Uterus (tissue), 3 donors: ENCODE measurements at regions not wholly inside any gene's neighbourhood (a gene's known extent, or its start where the extent isn't known, plus 50 kb on each side); places are given as distances from the start of the nearest gene placed in this dataset.
"Not testable (repeated sequence)": the region's sequence is repeated elsewhere in the genome, so short reads cannot be mapped to it uniquely, and the experiment has no call there.

Experiments used
- DNase-seq, 2 donors: peaks; one replicate each; pipeline ENCODE4 v3.0.0-alpha.2; 2019 to 2020
- H3K27ac ChIP-seq, 2 donors: fragments of 200-600 bp; sonication (generic); 1 replicate in 1 of 2; 2 replicates in 1 of 2; pipeline ENCODE4 v1.5.1; 2016 to 2018
- H3K27me3 ChIP-seq, 2 donors: fragments of 200-600 bp; sonication (generic); one replicate each; pipeline ENCODE4 v1.5.1; 2018 to 2019; ENCODE audit warnings: control low read depth in 1 of 2
- H3K36me3 ChIP-seq, 2 donors: fragments of 200-600 bp; sonication (generic); one replicate each; pipeline ENCODE4 v1.5.1; 2019; ENCODE audit warnings: control low read depth in 1 of 2
- H3K4me1 ChIP-seq, 2 donors: fragments of 200-600 bp; sonication (generic); one replicate each; pipeline ENCODE4 v1.5.1; 2018 to 2019; ENCODE audit warnings: control low read depth in 1 of 2
- H3K4me3 ChIP-seq, 2 donors: fragments of 200-600 bp; sonication (generic); 1 replicate in 1 of 2; 2 replicates in 1 of 2; pipeline ENCODE4 v1.5.1; 2018 to 2019; ENCODE audit warnings: mild to moderate bottlenecking in 1 of 2
- H3K9me3 ChIP-seq, 2 donors: fragments of 200-600 bp; sonication (generic); one replicate each; pipeline ENCODE4 v1.5.1; 2019; ENCODE audit warnings: control low read depth in 1 of 2
- POLR2A ChIP-seq, 2 donors: fragments of 450-650 bp; IDR thresholded peaks; one replicate each; pipeline ENCODE4 v1.6.1; 2016; ENCODE audit warnings: antibody characterized with exemption in 2 of 2, mild to moderate bottlenecking in 1 of 2, moderate library complexity in 1 of 2
- intact Hi-C: fragments of 100-400 bp; cut with DNase I; formaldehyde crosslinking; loops from one replicate; pipeline ENCODE4 v1.15.1; 2023; ENCODE audit warnings: low total_unique reads
- TF ChIP-seq, protein P1 (sequence below), 4 experiments: fragments of 200-600 bp in 2 of 4; fragments of 450-650 bp in 2 of 4; sonication (generic) in 2 of 4; IDR thresholded peaks; one replicate each; pipeline ENCODE4 v1.5.1; 2016 to 2019; ENCODE audit warnings: antibody characterized with exemption in 4 of 4, mild to moderate bottlenecking in 2 of 4, moderate library complexity in 1 of 4
- donor health status: DM: yes; HTN: yes; CAD: no.

DNA sequence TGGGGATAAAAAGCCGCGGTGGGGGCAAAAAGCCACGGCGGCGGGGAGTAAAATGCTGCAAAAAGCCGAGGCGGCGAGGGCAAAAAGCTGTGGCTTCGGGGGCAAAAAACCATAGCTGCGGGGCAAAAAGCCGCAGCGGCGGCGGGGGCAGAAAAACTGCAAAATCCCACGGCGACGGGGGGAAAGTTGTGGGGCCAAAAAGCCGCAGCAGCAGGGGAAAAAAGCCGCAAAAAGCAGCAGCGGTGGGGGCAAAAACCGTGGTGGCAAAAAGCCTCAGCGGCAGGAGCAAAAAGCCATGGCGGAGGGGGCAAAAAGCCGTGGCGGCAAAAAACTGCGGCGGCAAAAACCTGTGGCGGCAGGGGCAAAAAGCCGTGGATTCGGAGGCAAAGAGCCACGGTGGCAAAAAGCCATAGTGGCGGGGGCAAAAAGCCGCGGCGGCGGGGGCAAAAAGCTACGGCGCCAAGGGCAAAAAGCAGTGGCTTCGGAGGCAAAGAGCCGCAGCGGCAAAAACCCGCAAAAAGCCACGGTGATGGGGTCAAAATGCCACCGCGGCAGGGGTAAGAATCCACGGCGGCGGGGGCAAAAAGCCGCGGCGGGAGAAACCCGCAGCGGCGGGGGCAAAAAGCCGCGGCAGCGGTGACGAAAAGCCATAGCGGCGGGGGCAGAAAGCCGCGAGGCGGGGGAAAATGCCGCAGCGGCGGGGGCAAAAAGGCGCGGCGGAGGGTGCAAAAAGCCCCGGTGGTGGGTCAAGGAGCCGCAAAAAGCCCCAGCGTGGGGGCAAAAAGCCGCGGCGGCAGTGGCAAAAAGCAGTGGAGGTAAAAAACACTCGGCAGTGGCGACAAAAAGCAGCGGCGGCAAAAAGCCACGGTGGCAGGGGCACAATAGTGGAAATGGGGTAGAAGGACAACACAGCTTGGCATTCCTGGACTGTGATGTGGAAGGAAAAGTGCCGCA lies 192.8 kb downstream of the SHCBP1 start:
- Histone ChIP-seq H3K4me1 (no peaks in the 10 kb centered on the region), H3K36me3 (no peaks in the 10 kb centered on the region)
- DNase-seq: no peak

DNA sequence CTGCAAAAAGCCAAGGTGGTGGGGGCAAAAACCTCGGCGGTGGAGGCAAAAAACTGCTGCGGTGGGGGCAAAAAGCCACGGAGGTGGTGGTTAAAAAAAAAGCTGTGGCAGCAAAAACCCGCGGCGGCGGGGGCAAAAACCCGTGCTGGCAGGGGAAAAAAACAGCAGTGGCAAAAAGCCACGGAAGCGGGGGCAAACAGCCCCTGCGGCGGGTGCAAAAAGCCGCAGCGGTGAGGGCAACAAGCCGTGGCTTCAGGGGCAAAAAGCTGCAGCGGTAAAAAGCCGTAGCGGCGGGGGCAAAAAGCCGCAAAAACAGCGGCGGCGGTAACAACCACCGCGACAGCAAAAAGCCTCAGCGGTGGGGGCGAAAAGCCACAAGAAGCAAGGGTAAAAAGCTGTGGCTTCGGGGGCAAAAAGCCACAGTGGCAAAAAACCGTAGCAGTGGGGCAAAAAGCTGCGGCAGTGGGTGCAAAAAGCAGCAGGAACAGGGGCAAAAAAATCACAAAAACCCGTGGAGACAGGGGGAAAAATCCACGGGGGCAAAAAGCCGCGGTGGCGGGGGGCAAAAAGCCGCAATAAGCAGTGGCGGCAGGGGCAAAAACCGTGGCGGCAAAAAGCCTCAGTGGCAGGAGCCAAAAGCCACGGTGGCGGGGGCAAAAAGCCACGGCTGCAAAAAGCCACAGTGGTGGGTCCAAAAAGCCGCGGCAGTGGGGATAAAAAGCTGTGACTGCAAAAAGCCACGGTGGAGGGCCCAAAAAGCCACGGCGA lies 193.7 kb downstream of the SHCBP1 start:
- TF ChIP-seq, protein P1, sequence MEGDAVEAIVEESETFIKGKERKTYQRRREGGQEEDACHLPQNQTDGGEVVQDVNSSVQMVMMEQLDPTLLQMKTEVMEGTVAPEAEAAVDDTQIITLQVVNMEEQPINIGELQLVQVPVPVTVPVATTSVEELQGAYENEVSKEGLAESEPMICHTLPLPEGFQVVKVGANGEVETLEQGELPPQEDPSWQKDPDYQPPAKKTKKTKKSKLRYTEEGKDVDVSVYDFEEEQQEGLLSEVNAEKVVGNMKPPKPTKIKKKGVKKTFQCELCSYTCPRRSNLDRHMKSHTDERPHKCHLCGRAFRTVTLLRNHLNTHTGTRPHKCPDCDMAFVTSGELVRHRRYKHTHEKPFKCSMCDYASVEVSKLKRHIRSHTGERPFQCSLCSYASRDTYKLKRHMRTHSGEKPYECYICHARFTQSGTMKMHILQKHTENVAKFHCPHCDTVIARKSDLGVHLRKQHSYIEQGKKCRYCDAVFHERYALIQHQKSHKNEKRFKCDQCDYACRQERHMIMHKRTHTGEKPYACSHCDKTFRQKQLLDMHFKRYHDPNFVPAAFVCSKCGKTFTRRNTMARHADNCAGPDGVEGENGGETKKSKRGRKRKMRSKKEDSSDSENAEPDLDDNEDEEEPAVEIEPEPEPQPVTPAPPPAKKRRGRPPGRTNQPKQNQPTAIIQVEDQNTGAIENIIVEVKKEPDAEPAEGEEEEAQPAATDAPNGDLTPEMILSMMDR (IDR thresholded peaks at IDR 0.05): no peak
- no peak for TF ChIP-seq POLR2A (IDR thresholded peaks at IDR 0.05)
- no peaks in the 10 kb centered on the region for H3K36me3 ChIP-seq
- no peaks in the 10 kb centered on the region for H3K27me3 ChIP-seq
- no peak overlapping the region for H3K4me3 ChIP-seq
- intact Hi-C loops: no loop called here
- no peaks in the 10 kb centered on the region for H3K4me1 ChIP-seq
- no peak overlapping the region for H3K27ac ChIP-seq
- DNase-seq: no peak
- H3K9me3 ChIP-seq: no peaks in the 10 kb centered on the region

More for the DNA sequence above, 192.8 kb downstream of the SHCBP1 start:
- Histone ChIP-seq H3K27me3 (no peaks in the 10 kb centered on the region), H3K9me3 (no peaks in the 10 kb centered on the region), H3K4me3 (no peak overlapping the region), H3K27ac (no peak overlapping the region)
- intact Hi-C loops: no loop called here
- no peak for TF ChIP-seq POLR2A (IDR thresholded peaks at IDR 0.05)
- TF ChIP-seq, protein P1 (IDR thresholded peaks at IDR 0.05): no peak

DNA sequence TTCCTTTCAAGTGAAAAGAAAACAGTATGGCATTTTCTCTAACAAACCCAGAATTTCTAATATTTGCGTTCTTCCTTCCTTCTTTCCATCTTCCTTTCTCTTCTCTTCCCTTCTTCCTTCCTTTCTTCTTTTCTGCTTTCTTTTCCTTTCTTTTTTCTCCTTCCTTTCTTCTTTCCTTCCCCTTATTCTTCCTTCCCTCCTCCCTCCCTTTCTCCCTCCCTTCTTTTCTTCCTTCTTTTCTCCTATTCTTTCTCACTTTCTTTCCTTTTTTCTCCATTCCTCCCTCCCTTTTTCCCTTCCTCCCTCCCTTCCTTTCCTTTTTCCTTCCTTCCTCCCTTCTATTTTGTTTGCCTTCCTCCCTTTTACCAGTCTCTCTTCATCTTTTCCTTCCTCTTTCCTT lies 194.8 kb downstream of the SHCBP1 start:
- Histone ChIP-seq H3K36me3 (no peaks in the 10 kb centered on the region), H3K9me3 (peaks cover 0 to under 1% of the 10 kb centered on the region in 2 donors), H3K4me1 (no peaks in the 10 kb centered on the region), H3K27ac (no peak overlapping the region), H3K27me3 (no peaks in the 10 kb centered on the region), H3K4me3 (no peak overlapping the region)
- intact Hi-C loops: no loop called here
- TF ChIP-seq, protein P1 (IDR thresholded peaks at IDR 0.05): no peak
- no peak for TF ChIP-seq POLR2A (IDR thresholded peaks at IDR 0.05)
- DNase-seq: no peak

DNA sequence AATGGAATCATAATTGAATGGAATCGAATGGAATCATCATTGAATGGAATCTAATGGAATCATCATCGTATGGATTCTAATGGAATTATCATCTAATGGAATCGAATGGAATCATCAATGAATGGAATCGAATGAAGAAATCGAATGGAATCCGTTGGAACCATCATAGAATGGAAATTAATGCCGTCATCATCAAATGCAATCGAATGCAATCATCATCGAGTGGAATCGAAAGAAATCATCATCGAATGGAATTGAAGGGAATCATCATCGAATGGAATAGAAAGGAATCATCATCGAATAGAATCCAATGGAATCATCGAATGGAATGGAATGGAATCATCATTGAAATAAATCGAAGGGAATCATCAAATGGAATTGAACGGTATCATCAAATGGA lies 217.2 kb downstream of the SHCBP1 start:
- Histone ChIP-seq H3K4me1 (no peaks in the 10 kb centered on the region), H3K27me3 (no peaks in the 10 kb centered on the region), H3K27ac (no peak overlapping the region), H3K9me3 (peaks cover 0 to 4% of the 10 kb centered on the region in 2 donors), H3K36me3 (no peaks in the 10 kb centered on the region), H3K4me3 (no peak overlapping the region)
- no peak for TF ChIP-seq POLR2A (IDR thresholded peaks at IDR 0.05)
- TF ChIP-seq, protein P1 (IDR thresholded peaks at IDR 0.05): no peak
- intact Hi-C loops: no loop called here
- DNase-seq: no peak

DNA sequence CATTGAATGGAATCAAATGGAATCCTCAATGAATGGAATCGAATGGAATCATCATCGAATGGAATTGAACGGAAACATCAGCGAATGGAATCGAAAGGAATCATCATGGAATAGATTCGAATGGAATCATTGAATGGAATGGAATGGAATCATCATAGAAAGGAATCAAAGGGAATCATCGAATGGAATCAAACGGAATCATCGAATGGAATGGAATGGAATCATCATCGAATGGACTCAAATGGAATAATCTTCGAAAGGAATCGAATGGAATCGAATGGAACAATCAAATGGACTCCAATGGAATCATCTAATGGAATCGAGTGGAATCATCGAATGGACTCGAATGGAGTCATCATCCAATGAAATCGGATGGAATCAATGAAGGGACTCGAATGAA lies 222.6 kb downstream of the SHCBP1 start:
- intact Hi-C loops, H3K36me3 ChIP-seq, H3K27me3 ChIP-seq, H3K27ac ChIP-seq, H3K4me1 ChIP-seq, DNase-seq, H3K4me3 ChIP-seq, H3K9me3 ChIP-seq: not testable (repeated sequence)

DNA sequence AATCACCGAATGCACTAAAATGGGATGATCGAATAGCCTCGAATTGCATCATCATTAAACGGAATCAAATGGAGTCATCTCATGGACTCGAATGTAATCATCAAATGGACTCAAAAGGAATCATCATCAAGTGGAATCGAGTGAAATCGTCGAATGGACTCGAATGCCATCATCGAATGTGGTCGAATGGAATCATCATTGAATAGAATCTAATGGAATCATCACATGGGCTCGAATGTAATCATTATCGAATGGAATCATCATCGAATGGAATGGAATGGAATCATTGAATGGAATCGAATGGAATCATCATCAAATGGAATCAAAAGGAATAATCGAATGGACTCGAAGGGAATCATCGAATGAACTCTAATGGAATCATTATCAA lies 224.3 kb downstream of the SHCBP1 start:
- intact Hi-C loops, H3K27ac ChIP-seq, H3K27me3 ChIP-seq, H3K4me1 ChIP-seq, H3K4me3 ChIP-seq, DNase-seq, H3K36me3 ChIP-seq, H3K9me3 ChIP-seq: not testable (repeated sequence)

DNA sequence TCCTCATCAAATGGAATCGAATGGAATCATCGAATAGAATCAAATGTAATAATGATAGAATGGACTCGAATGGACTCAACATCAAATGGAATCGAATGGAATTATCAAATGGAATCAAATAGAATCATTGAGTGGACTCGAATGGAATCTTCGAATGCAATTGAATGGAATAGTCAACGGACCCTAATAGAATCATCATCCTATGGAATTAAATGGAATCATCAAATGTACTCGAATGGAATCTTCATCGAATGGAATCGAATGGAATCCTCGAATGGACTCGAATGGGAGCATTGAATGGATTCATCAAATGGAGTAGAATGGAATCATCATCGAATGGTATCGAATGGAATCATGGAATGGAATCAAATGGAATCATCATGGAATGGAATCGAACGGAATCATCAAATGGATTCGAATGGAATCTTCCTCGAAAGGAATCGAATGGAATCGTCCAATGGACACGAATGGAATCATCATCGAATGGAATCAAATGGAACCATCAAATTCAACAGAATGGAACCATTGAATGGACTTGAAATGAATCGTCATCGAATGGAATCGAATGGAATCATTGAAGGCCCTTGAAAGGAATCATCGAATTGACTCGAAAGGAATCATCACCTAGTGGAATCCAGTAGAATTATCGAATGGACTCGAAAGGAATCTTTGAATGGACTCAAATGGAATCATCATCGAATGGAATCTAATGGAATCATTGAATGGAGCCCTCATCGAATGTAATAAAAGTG lies 224.9 kb downstream of the SHCBP1 start:
- DNase-seq, H3K36me3 ChIP-seq, intact Hi-C loops, H3K4me3 ChIP-seq, H3K9me3 ChIP-seq, H3K27me3 ChIP-seq, H3K27ac ChIP-seq, H3K4me1 ChIP-seq: not testable (repeated sequence)

DNA sequence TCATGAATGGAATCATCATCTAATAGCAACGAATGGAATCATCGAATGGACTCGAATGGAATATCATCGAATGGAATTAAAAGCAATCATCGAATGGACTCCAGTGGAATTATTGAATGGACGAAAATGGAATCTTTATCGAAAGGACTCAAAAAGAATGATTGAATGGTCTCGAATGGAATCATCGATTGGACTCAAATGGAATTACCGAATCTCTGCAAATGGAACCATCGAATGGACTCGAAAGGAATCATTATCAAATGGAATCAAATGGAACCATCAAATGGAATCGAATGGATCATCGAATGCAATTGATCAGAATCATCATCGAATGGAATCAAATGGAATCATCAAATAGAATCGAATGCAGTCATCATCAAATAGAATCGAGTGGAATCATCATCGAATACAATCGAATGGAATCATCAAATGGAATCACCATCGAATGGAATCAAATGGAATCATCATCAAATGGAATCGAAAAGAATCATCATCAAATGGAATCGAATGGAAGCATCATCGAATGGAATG lies 225.7 kb downstream of the SHCBP1 start:
- H3K4me1 ChIP-seq, H3K36me3 ChIP-seq, H3K4me3 ChIP-seq, intact Hi-C loops, H3K27me3 ChIP-seq, H3K9me3 ChIP-seq, H3K27ac ChIP-seq, DNase-seq: not testable (repeated sequence)
